ENCODE measurements at regions not wholly inside any gene's neighbourhood (a gene's known extent, or its start where the extent isn't known, plus 50 kb on each side); places are given as distances from the start of the nearest gene placed in this dataset.

GRCh38 chr1:5639106-5639722, 353.0 kb downstream of the NPHP4 start:
- TF ChIP-seq POLR2A (IDR thresholded peaks at IDR 0.05) (no peak), POLR2AphosphoS5 (IDR thresholded peaks at IDR 0.05) (no peak), CTCF (IDR thresholded peaks at IDR 0.05) (no peak)
